ENCODE measurements at regions not wholly inside any gene's neighbourhood (a gene's known extent, or its start where the extent isn't known, plus 50 kb on each side); places are given as distances from the start of the nearest gene placed in this dataset.

DNA sequence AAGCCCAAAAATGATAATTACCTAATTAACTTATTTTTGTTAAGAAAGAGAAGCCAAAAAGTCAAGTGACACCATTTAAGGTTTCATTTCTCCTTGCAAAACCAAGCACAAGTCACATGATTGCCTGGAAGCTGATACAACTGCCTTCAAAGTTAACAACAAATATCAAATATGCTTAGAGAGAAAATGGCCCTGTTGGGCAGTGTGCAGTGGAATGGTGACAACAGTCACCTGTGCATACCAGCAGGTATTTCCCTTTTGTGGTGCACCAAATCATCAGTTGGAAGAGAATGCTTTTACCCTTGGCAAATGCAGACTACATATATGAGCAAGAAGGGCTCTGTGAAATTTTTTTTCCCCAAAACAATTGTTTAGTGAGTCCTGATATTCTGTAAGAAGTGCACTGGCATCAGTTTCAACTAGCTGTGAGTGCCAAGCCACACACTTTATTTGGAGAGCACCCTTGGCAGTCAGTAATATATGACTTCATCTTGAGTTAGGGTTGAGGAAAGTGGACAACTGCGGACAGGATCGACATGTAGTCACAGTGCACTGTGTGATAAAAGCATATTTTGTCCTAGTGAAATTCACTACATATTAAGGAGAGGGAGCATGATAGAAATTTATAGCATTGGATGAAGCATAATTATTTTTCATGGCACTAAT, 74.9 kb upstream of the DOCK10 start:
- Mint-ChIP-seq H3K4me1 (peaks cover 2% of the 10 kb centered on the region), H3K27ac (no peak overlapping the region), H3K4me3 (no peak overlapping the region), H3K9me3 (peaks cover 2% of the 10 kb centered on the region), H3K27me3 (no peaks in the 10 kb centered on the region), H3K36me3 (ENCODE audit: low read depth) (no peaks in the 10 kb centered on the region)
- ChIA-PET POLR2A (no interaction called here), CTCF (interaction anchor here (1.4 kb wide), 1 partner anchor 9 kb away, joined by 3 read pairs; no protein-coding TSS in a partner anchor)
- DNase-seq = no peak

DNA sequence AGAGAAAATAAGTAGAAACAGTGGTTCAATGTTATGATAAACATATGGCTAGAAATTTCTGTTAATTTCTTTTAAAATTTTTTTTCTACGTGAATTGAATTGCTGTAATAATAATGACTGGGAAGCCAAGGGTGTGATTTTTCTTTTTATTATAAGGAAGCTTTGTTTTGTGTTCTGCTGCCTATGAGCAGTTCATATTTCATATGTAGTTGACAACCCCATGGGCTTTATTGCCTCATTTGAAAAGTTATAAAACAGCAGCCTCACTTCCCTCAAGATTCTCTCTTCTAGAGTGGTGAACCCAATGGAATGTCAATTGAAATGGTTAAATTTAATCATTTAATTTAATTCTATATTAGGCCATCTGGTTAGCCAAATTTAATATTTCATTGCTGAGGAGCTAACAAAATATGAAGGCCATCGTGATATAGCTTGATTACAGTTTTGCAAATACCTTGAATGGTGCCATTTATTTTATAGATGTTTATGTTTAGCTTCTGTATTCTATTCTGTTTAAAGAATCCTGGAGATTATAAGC, 72.6 kb upstream of the DOCK10 start:
- ChIA-PET CTCF (no interaction called here), POLR2A (no interaction called here)
- Mint-ChIP-seq H3K27me3 (peaks cover 2% of the 10 kb centered on the region), H3K27ac (no peak overlapping the region), H3K4me1 (peaks cover 2% of the 10 kb centered on the region), H3K4me3 (no peak overlapping the region), H3K9me3 (peaks cover 2% of the 10 kb centered on the region), H3K36me3 (ENCODE audit: low read depth) (no peaks in the 10 kb centered on the region)
- no peak for DNase-seq

DNA sequence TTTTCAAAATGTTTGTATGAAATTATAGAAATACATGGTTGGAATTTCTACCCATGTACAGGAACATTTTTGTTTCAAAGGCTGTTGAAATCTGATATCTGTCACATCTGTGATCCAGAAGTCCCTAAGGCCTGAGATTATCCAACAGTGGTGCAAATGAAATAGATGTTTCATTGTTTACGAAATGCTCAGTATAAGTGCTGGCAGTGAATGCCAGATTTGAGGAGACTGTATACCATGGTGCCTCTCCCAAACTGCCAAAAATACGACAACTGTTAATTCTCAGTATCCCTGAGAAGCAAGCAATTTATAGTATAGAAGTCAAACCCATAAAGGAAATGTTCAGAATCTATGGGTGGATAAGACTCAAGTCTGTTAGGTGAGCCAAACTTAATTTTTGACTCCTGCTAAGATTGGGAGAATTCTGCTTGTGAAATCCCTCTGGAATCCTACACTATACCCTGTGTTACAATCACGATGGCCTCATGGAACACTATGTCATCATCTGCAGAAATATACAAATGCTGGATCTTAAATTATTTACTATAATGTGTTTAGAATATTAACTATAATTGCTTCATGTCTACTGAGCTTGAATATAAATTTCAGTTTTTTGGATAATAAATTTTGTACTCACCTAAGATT, 71.2 kb upstream of the DOCK10 start:
- no peak overlapping the region for H3K4me3 Mint-ChIP-seq
- ChIA-PET POLR2A (no interaction called here), CTCF (no interaction called here)
- peaks cover 2% of the 10 kb centered on the region for H3K9me3 Mint-ChIP-seq
- no peak for DNase-seq
- peaks cover 2% of the 10 kb centered on the region for H3K27me3 Mint-ChIP-seq
- no peak overlapping the region for H3K27ac Mint-ChIP-seq
- no peaks in the 10 kb centered on the region for H3K36me3 Mint-ChIP-seq (ENCODE audit: low read depth)
- peaks cover 2% of the 10 kb centered on the region for H3K4me1 Mint-ChIP-seq

DNA sequence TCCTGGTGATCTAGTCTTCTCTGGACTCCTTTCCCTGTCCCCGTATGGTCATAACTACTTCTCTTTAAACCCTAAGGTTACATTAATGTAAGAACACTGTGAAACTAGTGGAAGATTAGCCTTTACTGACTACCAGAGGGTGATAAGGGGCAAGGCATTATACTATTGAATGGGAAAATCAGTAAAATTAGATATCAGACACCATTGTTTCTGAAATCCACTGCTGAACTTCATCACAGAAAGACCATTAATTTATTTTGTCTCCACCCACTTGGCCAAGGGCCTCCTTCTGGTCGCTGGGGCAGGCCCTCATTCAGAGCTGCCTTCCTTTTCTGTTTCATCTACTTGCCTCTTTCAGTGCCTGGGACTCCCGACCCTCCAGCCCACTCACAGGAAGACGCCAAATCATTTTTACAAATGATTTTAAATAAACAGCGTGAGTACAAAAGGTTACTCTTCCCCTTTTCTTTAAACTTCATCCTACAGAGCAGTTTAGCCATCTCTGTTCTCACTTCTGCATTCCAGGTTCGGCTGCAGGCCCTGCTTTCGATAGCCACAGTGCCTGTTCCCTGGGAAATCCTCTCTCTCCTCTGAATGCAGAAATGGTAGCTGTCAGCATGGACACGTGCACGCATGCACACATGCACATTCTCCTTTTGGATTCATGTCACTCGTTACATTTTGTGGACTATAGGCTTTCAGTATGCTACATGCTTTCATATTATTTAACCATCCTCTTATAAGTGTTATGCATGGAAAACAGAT, 70.3 kb upstream of the DOCK10 start:
- DNase-seq = no peak
- peaks cover 2% of the 10 kb centered on the region for H3K9me3 Mint-ChIP-seq
- no peaks in the 10 kb centered on the region for H3K36me3 Mint-ChIP-seq (ENCODE audit: low read depth)
- H3K27me3 Mint-ChIP-seq = peaks cover 2% of the 10 kb centered on the region
- no peak overlapping the region for H3K4me3 Mint-ChIP-seq
- ChIA-PET POLR2A (no interaction called here), CTCF (no interaction called here)
- H3K27ac Mint-ChIP-seq = no peak overlapping the region
- peaks cover 2% of the 10 kb centered on the region for H3K4me1 Mint-ChIP-seq

DNA sequence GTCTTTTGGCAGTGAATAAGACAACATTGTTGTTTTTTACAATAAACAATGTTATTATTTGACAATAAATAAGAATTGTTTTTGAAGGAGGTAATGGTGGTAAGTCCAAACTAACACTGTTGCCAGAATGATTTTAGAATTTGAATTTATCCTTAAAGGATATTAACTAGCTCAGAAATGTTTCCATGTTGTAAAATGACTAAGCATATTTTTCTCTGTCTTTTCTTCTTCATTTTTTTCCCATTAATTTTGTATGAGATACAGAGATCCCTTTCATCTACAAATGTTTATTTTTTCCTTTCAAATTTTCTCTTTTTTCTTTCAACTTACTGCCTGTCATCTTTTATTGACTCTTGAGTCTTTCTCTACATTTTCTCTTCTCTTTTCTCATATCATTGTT, 66.5 kb upstream of the DOCK10 start:
- H3K4me1 Mint-ChIP-seq = no peaks in the 10 kb centered on the region
- peaks cover 2% of the 10 kb centered on the region for H3K27me3 Mint-ChIP-seq
- peaks cover 3% of the 10 kb centered on the region for H3K9me3 Mint-ChIP-seq
- no peaks in the 10 kb centered on the region for H3K36me3 Mint-ChIP-seq (ENCODE audit: low read depth)
- DNase-seq = no peak
- POLR2A ChIA-PET = no interaction called here
- no peak overlapping the region for H3K4me3 Mint-ChIP-seq
- no peak overlapping the region for H3K27ac Mint-ChIP-seq
- CTCF ChIA-PET = no interaction called here

DNA sequence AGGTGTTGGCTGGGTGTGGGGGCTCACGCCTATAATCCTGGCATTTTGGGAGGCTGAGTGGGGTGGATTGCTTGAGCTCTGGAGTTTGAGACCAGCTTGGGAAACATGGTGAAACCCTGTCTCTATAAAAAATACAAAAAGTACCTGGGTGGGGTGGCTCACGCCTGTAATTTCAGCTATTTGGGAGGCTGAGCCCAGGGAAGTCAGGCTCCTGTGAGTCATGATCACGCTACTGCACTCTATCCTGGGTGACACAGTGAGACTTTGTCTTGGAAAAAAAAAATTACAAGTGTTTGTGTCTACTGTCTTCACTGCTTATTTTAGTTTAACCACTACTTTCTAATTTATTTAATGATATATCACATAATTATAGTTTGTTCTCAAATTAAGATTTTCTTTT, 62.7 kb upstream of the DOCK10 start:
- H3K36me3 Mint-ChIP-seq (ENCODE audit: low read depth) = no peaks in the 10 kb centered on the region
- H3K27ac Mint-ChIP-seq = no peak overlapping the region
- ChIA-PET CTCF (no interaction called here), POLR2A (no interaction called here)
- H3K4me1 Mint-ChIP-seq = no peaks in the 10 kb centered on the region
- no peak for DNase-seq
- peaks cover 3% of the 10 kb centered on the region for H3K9me3 Mint-ChIP-seq
- H3K27me3 Mint-ChIP-seq = no peaks in the 10 kb centered on the region
- no peak overlapping the region for H3K4me3 Mint-ChIP-seq

DNA sequence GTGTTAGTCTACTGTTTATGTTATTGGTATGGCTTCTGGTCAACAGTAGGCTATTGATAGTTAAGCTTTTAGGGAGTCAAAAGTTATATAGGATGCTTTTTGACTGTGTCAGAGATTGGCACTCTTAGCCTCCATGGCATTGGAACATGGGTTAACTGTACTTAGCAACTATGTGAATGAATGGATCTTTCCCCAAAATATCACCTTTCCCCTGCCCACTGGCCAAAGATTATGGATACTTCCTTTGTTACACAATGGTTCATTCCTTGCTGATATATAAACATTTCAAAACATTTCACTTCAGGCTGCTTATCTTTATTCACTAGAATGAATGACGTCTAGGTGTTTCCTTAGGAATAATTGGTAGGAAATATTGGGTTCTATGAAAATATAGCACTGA, 62.1 kb upstream of the DOCK10 start:
- Mint-ChIP-seq H3K27ac (no peak overlapping the region), H3K4me3 (no peak overlapping the region), H3K4me1 (no peaks in the 10 kb centered on the region), H3K36me3 (ENCODE audit: low read depth) (no peaks in the 10 kb centered on the region), H3K9me3 (peaks cover 3% of the 10 kb centered on the region), H3K27me3 (no peaks in the 10 kb centered on the region)
- ChIA-PET POLR2A (no interaction called here), CTCF (no interaction called here)
- no peak for DNase-seq

DNA sequence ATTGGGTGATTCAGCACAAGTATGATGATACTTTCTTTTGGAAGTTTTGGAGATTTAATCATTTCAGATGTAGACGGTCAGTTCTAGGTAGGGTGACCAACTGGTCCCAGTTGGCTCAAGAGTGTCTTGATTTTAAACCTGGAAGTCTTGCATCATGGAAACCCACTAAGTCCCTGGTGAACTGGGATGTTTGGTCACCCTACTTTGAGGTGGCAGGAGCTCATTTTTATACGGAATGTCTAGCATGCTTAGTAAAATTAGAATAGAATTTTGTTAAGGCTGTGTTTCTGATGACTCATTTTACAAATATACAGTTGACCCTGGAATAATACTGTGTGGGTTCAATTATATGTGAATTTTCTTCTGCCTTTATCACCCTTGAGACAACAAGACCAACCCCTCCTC, 61.5 kb upstream of the DOCK10 start:
- no peak for DNase-seq
- Mint-ChIP-seq H3K9me3 (peaks cover 3% of the 10 kb centered on the region), H3K27me3 (no peaks in the 10 kb centered on the region), H3K36me3 (ENCODE audit: low read depth) (no peaks in the 10 kb centered on the region), H3K27ac (no peak overlapping the region), H3K4me1 (no peaks in the 10 kb centered on the region), H3K4me3 (no peak overlapping the region)
- CTCF ChIA-PET = no interaction called here
- POLR2A ChIA-PET = no interaction called here

DNA sequence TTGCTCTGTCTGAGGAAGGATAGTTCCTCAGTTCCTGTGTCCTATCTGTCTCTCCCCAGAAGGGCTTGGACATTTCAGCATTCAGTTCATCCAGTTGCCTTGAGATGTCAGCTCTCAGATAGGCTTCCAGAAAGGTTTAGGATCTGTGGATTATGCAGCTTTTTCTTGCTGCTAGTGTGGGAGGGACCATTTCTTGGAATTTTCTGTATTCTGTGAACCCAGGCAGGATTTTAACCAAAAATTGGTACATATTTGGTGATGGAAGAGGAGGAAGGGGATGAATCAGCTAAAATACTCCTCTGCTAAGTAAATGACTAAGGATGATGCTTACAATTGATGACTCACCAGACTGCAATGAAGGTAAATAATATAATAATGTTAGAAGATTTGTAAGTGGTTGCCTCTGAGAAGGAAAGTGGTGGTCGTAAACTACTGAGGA, 58.6 kb upstream of the DOCK10 start:
- Mint-ChIP-seq H3K27me3 (no peaks in the 10 kb centered on the region), H3K9me3 (no peaks in the 10 kb centered on the region), H3K27ac (no peak overlapping the region), H3K4me3 (no peak overlapping the region), H3K36me3 (ENCODE audit: low read depth) (no peaks in the 10 kb centered on the region), H3K4me1 (no peaks in the 10 kb centered on the region)
- ChIA-PET CTCF (no interaction called here), POLR2A (no interaction called here)
- no peak for DNase-seq

DNA sequence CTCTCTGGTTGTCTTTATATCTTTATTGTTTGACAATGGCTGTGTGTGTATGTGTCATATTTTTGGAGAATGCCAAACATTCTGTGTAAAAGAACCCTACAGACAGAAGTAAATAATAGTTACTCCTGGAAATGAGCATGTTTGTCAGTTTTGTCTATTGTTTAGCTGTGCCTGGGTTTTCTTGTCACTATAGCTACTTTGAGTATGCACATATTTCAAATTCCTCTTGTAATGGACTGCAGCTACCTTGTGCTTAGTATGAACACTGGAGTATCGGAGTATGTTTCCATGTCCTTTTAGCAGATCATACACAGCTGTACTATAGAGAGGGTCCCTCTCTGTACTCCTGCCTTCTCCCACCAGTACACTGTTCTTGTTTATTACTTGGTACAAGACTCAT, 58.0 kb upstream of the DOCK10 start:
- Mint-ChIP-seq H3K4me3 (no peak overlapping the region), H3K9me3 (no peaks in the 10 kb centered on the region), H3K27ac (no peak overlapping the region), H3K36me3 (ENCODE audit: low read depth) (no peaks in the 10 kb centered on the region), H3K27me3 (no peaks in the 10 kb centered on the region), H3K4me1 (no peaks in the 10 kb centered on the region)
- CTCF ChIA-PET = no interaction called here
- POLR2A ChIA-PET = no interaction called here
- no peak for DNase-seq

DNA sequence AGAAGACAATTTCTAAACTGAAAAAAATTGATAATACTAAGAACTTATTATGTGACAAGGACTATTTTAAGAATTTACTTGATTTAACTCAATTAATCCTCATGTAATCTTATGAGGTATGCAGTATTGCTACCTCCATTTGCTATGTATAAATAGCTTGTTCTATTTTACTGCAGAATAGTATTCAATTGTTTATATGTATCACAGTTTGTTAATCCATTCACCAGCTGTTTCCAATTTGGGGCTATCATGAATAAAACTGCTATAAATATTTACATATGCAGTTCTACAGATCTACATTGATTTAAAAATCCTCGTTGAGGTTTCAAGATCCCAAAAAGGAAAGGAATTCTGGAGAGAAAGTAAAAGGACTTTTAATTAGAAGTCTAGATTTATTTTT, 54.8 kb upstream of the DOCK10 start:
- no peaks in the 10 kb centered on the region for H3K9me3 Mint-ChIP-seq
- CTCF ChIA-PET = no interaction called here
- DNase-seq = no peak
- POLR2A ChIA-PET = no interaction called here
- H3K27me3 Mint-ChIP-seq = peaks cover 4% of the 10 kb centered on the region
- H3K36me3 Mint-ChIP-seq (ENCODE audit: low read depth) = no peaks in the 10 kb centered on the region
- H3K4me1 Mint-ChIP-seq = no peaks in the 10 kb centered on the region
- H3K27ac Mint-ChIP-seq = no peak overlapping the region
- H3K4me3 Mint-ChIP-seq = no peak overlapping the region
